GM18868 (cell line): ENCODE measurements at regions not wholly inside any gene's neighbourhood (a gene's known extent, or its start where the extent isn't known, plus 50 kb on each side); places are given as distances from the start of the nearest gene placed in this dataset.
A peak's percentile ranks its signal among the peaks of the same experiment; 100 is the strongest.
"Not testable (repeated sequence)": the region's sequence is repeated elsewhere in the genome, so short reads cannot be mapped to it uniquely, and the experiment has no call there.

ENCODE experiments used
- ATAC-seq: cut with Tn5 transposase; IDR thresholded peaks from one replicate; pipeline ENCODE4 v1.9.1; 2021; ENCODE audit warnings: mild to moderate bottlenecking, moderate library complexity; ENCODE audit not compliant: unreplicated experiment

GRCh38 chr9:38944881-38945449 lies 225.0 kb upstream of the FAM240B start:
- ATAC-seq = not testable (repeated sequence)

- ATAC-seq = not testable (repeated sequence)
Observed at GRCh38 chr9:38940501-38940900, 220.6 kb upstream of the FAM240B start.

GRCh38 chr9:38938637-38939036 lies 218.7 kb upstream of the FAM240B start:
- not testable (repeated sequence) for ATAC-seq

- ATAC-seq = not testable (repeated sequence)
Observed at GRCh38 chr9:38927970-38928369, 208.0 kb upstream of the FAM240B start.

- not testable (repeated sequence) for ATAC-seq
Observed at GRCh38 chr9:38926565-38926964, 206.6 kb upstream of the FAM240B start.

- not testable (repeated sequence) for ATAC-seq
Observed at GRCh38 chr9:38921253-38921652, 201.3 kb upstream of the FAM240B start.

- ATAC-seq = not testable (repeated sequence)
Observed at GRCh38 chr9:38910629-38911028, 190.7 kb upstream of the FAM240B start.

GRCh38 chr9:38904719-38905118 lies 184.8 kb upstream of the FAM240B start:
- not testable (repeated sequence) for ATAC-seq

GRCh38 chr9:38901534-38902177 lies 181.7 kb upstream of the FAM240B start:
- not testable (repeated sequence) for ATAC-seq

- ATAC-seq = not testable (repeated sequence)
Observed at GRCh38 chr9:38896404-38896803, 176.5 kb upstream of the FAM240B start.

GRCh38 chr9:38895227-38895626 lies 175.3 kb upstream of the FAM240B start:
- peak; percentile 73 for ATAC-seq

GRCh38 chr9:38892539-38893232 lies 172.8 kb upstream of the FAM240B start:
- not testable (repeated sequence) for ATAC-seq

GRCh38 chr9:38886076-38886475 lies 166.1 kb upstream of the FAM240B start:
- ATAC-seq = peak; percentile 84

- not testable (repeated sequence) for ATAC-seq
Observed at GRCh38 chr9:38875616-38876015, 155.7 kb upstream of the FAM240B start.

- ATAC-seq = not testable (repeated sequence)
Observed at GRCh38 chr9:38871282-38871940, 151.5 kb upstream of the FAM240B start.

GRCh38 chr9:38859827-38860226 lies 139.9 kb upstream of the FAM240B start:
- not testable (repeated sequence) for ATAC-seq

- not testable (repeated sequence) for ATAC-seq
Observed at GRCh38 chr9:38848966-38849365, 129.0 kb upstream of the FAM240B start.

- ATAC-seq = not testable (repeated sequence)
Observed at GRCh38 chr9:38840213-38840612, 120.3 kb upstream of the FAM240B start.

GRCh38 chr9:38833706-38834105 lies 113.8 kb upstream of the FAM240B start:
- not testable (repeated sequence) for ATAC-seq

- ATAC-seq = not testable (repeated sequence)
Observed at GRCh38 chr9:38813855-38814254, 93.9 kb upstream of the FAM240B start.

GRCh38 chr9:38807919-38808459 lies 88.1 kb upstream of the FAM240B start:
- ATAC-seq = not testable (repeated sequence)
